ENCODE measurements at regions not wholly inside any gene's neighbourhood (a gene's known extent, or its start where the extent isn't known, plus 50 kb on each side); places are given as distances from the start of the nearest gene placed in this dataset.
"Not testable (repeated sequence)": the region's sequence is repeated elsewhere in the genome, so short reads cannot be mapped to it uniquely, and the experiment has no call there.

GRCh38 chr14:23898359-23898758, 55.2 kb upstream of the DHRS4 start:
- not testable (repeated sequence) for DNase-seq (ENCODE audit: low read depth in 2 of 2)

GRCh38 chr14:23899788-23900187, 53.8 kb upstream of the DHRS4 start:
- DNase-seq (ENCODE audit: low read depth in 2 of 2) = no peak

- no peak for DNase-seq (ENCODE audit: low read depth in 2 of 2)
Measured at GRCh38 chr14:23903442-23903841, 50.1 kb upstream of the DHRS4 start.

Measured in stimulated activated CD4-positive, alpha-beta T cell treated with anti-CD3 and anti-CD28 coated beads, Interleukin-4, amount 100 ng/mL, for 48 hours (primary cell).